WTC11 (cell line): ENCODE measurements at regions not wholly inside any gene's neighbourhood (a gene's known extent, or its start where the extent isn't known, plus 50 kb on each side); places are given as distances from the start of the nearest gene placed in this dataset.

Source experiments
- ATAC-seq: fragments of 200-7000 bp; cut with Tn5 transposase; 2 replicates; pipeline ENCODE4 v1.10.0; 2021; ENCODE audit warnings: mild to moderate bottlenecking, moderate library complexity
- CTCF ChIA-PET: fragments of 300-600 bp; sonication (Branson Sonifier 250); formaldehyde crosslinking; loops from one replicate; lab custom pipeline; 2021; ENCODE audit warnings: antibody characterized with exemption; lab: Charles Lee
- POLR2A ChIA-PET: fragments of 350-600 bp; sonication (Branson Sonifier 250); formaldehyde crosslinking; loops from one replicate; lab custom pipeline; 2021; ENCODE audit warnings: antibody characterized with exemption; lab: Charles Lee
- DNase-seq: peaks from one replicate; pipeline ENCODE4 v3.0.0; 2021; ENCODE audit warnings: low spot score
- H3K27ac Mint-ChIP-seq: 2 replicates; pipeline ENCODE4 v1.8.0; 2021; ENCODE audit warnings: mixed read lengths
- H3K27me3 Mint-ChIP-seq: 2 replicates; pipeline ENCODE4 v1.8.0; 2021; ENCODE audit warnings: low read depth, mild to moderate bottlenecking, moderate library complexity, mixed read lengths
- H3K36me3 Mint-ChIP-seq: 2 replicates; pipeline ENCODE4 v1.8.0; 2021; ENCODE audit warnings: mixed read lengths
- H3K4me1 Mint-ChIP-seq: 2 replicates; pipeline ENCODE4 v1.8.0; 2022; ENCODE audit warnings: mixed read lengths
- H3K4me3 Mint-ChIP-seq: 2 replicates; pipeline ENCODE4 v1.8.0; 2021; ENCODE audit warnings: mild to moderate bottlenecking, moderate library complexity, mixed read lengths
- H3K9me3 Mint-ChIP-seq: 2 replicates; pipeline ENCODE4 v1.8.0; 2021; ENCODE audit warnings: mixed read lengths
- ATF3 ChIP-seq: sonication (generic); formaldehyde crosslinking; conservative IDR thresholded peaks from 2 replicates; pipeline ENCODE4 v1.8.1; 2022; ENCODE audit warnings: mild to moderate bottlenecking, missing genetic modification reagents
- ATF6 ChIP-seq: sonication (generic); formaldehyde crosslinking; IDR thresholded peaks from 2 replicates; pipeline ENCODE4 v1.8.1; 2023; ENCODE audit warnings: mild to moderate bottlenecking, missing genetic modification reagents
- CREB1 ChIP-seq: sonication (generic); formaldehyde crosslinking; IDR thresholded peaks from 2 replicates; pipeline ENCODE4 v1.8.0; 2023; ENCODE audit warnings: mild to moderate bottlenecking, missing genetic modification reagents
- E2F4 ChIP-seq: sonication (generic); formaldehyde crosslinking; IDR thresholded peaks from 2 replicates; pipeline ENCODE4 v1.8.1; 2022; ENCODE audit warnings: low read depth, mild to moderate bottlenecking, moderate library complexity, missing genetic modification reagents, borderline replicate concordance
- EMX1 ChIP-seq: fragments of 250-450 bp; sonication (Bioruptor Pico); IDR thresholded peaks from 2 replicates; pipeline ENCODE4 v1.8.0; 2021; ENCODE audit warnings: mild to moderate bottlenecking
- ESRRA ChIP-seq: sonication (generic); formaldehyde crosslinking; IDR thresholded peaks from 2 replicates; pipeline ENCODE4 v1.8.1; 2022; ENCODE audit warnings: mild to moderate bottlenecking, missing genetic modification reagents, borderline replicate concordance
- ETV6 ChIP-seq: sonication (generic); formaldehyde crosslinking; IDR thresholded peaks from 2 replicates; pipeline ENCODE4 v1.8.1; 2022; ENCODE audit warnings: mild to moderate bottlenecking, missing genetic modification reagents
- FOXJ3 ChIP-seq: sonication (generic); formaldehyde crosslinking; IDR thresholded peaks from 2 replicates; pipeline ENCODE4 v1.9.0; 2021; ENCODE audit warnings: missing genetic modification reagents, mild to moderate bottlenecking, borderline replicate concordance
- FOXK1 ChIP-seq: sonication (generic); formaldehyde crosslinking; IDR thresholded peaks from 2 replicates; pipeline ENCODE4 v1.8.0; 2022; ENCODE audit warnings: mild to moderate bottlenecking, moderate library complexity, missing genetic modification reagents
- FOXP1 ChIP-seq: sonication (generic); formaldehyde crosslinking; IDR thresholded peaks from 2 replicates; pipeline ENCODE4 v1.8.0; 2022; ENCODE audit warnings: missing genetic modification reagents, mild to moderate bottlenecking, moderate library complexity, borderline replicate concordance
- FOXP4 ChIP-seq: sonication (generic); formaldehyde crosslinking; IDR thresholded peaks from 2 replicates; pipeline ENCODE4 v1.8.0; 2022; ENCODE audit warnings: mild to moderate bottlenecking, missing genetic modification reagents
- GTF2I ChIP-seq: fragments of 250-450 bp; sonication (Bioruptor Pico); conservative IDR thresholded peaks from 2 replicates; pipeline ENCODE4 v1.4.0; 2021; ENCODE audit warnings: mild to moderate bottlenecking
- IRF1 ChIP-seq: sonication (generic); formaldehyde crosslinking; IDR thresholded peaks from 2 replicates; pipeline ENCODE4 v1.8.0; 2023; ENCODE audit warnings: missing genetic modification reagents
- MLX ChIP-seq: sonication (generic); formaldehyde crosslinking; IDR thresholded peaks from 2 replicates; pipeline ENCODE4 v1.8.1; 2023; ENCODE audit warnings: mild to moderate bottlenecking, missing genetic modification reagents, moderate library complexity
- MXD4 ChIP-seq: fragments of 250-450 bp; sonication (Bioruptor Pico); IDR thresholded peaks from 2 replicates; pipeline ENCODE4 v1.8.0; 2021; ENCODE audit warnings: mild to moderate bottlenecking, moderate library complexity, borderline replicate concordance
- NFYB ChIP-seq: sonication (generic); formaldehyde crosslinking; conservative IDR thresholded peaks from 2 replicates; pipeline ENCODE4 v1.8.0; 2022; ENCODE audit warnings: low read depth, missing genetic modification reagents
- NR2C2 ChIP-seq: sonication (generic); formaldehyde crosslinking; IDR thresholded peaks from 2 replicates; pipeline ENCODE4 v1.8.0; 2022; ENCODE audit warnings: mild to moderate bottlenecking, missing genetic modification reagents
- RORB ChIP-seq: fragments of 250-450 bp; sonication (Bioruptor Pico); IDR thresholded peaks from 2 replicates; pipeline ENCODE4 v1.9.0; 2021; ENCODE audit warnings: mild to moderate bottlenecking
- SP1 ChIP-seq: sonication (generic); formaldehyde crosslinking; conservative IDR thresholded peaks from 2 replicates; pipeline ENCODE4 v1.8.1; 2022; ENCODE audit warnings: missing genetic modification reagents
- TEAD1 ChIP-seq: sonication (generic); formaldehyde crosslinking; IDR thresholded peaks from 2 replicates; pipeline ENCODE4 v1.8.0; 2022; ENCODE audit warnings: mild to moderate bottlenecking, missing genetic modification reagents
- TP53 ChIP-seq: sonication (generic); formaldehyde crosslinking; IDR thresholded peaks from 2 replicates; pipeline ENCODE4 v1.8.1; 2023; ENCODE audit warnings: mild to moderate bottlenecking, missing genetic modification reagents
- USF1 ChIP-seq: sonication (generic); formaldehyde crosslinking; IDR thresholded peaks from 2 replicates; pipeline ENCODE4 v1.8.0; 2022; ENCODE audit warnings: mild to moderate bottlenecking, missing genetic modification reagents
- ZMAT4 ChIP-seq: fragments of 250-450 bp; sonication (Bioruptor Pico); IDR thresholded peaks from 2 replicates; pipeline ENCODE4 v1.9.0; 2021; ENCODE audit warnings: mild to moderate bottlenecking
- ZNF219 ChIP-seq: sonication (generic); formaldehyde crosslinking; IDR thresholded peaks from 2 replicates; pipeline ENCODE4 v1.8.0; 2023; ENCODE audit warnings: missing genetic modification reagents, mild to moderate bottlenecking, borderline replicate concordance
- ZNF317 ChIP-seq: sonication (generic); formaldehyde crosslinking; IDR thresholded peaks from 2 replicates; pipeline ENCODE4 v1.8.1; 2023; ENCODE audit warnings: low read depth, mild to moderate bottlenecking, moderate library complexity, missing genetic modification reagents, borderline replicate concordance
- ZNF512 ChIP-seq: sonication (generic); formaldehyde crosslinking; IDR thresholded peaks from 2 replicates; pipeline ENCODE4 v1.8.1; 2022; ENCODE audit warnings: missing genetic modification reagents, borderline replicate concordance
- ZNF671 ChIP-seq: fragments of 250-450 bp; sonication (Bioruptor Pico); IDR thresholded peaks from 2 replicates; pipeline ENCODE4 v1.8.0; 2021; ENCODE audit warnings: mild to moderate bottlenecking
- ZSCAN18 ChIP-seq: fragments of 250-450 bp; sonication (Bioruptor Pico); IDR thresholded peaks from 2 replicates; pipeline ENCODE4 v2.1.2; 2022; ENCODE audit warnings: mild to moderate bottlenecking, moderate library complexity

GRCh38 chr6:56851074-56851473 lies 103.8 kb upstream of the BEND6 start:
- peaks cover 4% of the 10 kb centered on the region; the same call in 1 of the 2 replicates for H3K36me3 Mint-ChIP-seq
- ChIA-PET CTCF (interaction anchor here (0.6 to 4.2 kb wide), 54 partner anchors 8 to 466 kb away, joined by 3 to 66 read pairs (median 4); partner anchors contain the start of gene DST), POLR2A (no interaction called here)
- peak; percentile 55 for ATAC-seq
- H3K27ac Mint-ChIP-seq, result peak overlapping the region; percentile 96
- H3K27me3 Mint-ChIP-seq, result no peaks in the 10 kb centered on the region; the same call in 1 of the 2 replicates
- no peaks in the 10 kb centered on the region for H3K9me3 Mint-ChIP-seq
- DNase-seq, result peak; percentile 41
- H3K4me3 Mint-ChIP-seq, result peak overlapping the region; percentile 94
- H3K4me1 Mint-ChIP-seq, result peaks cover 55% of the 10 kb centered on the region
- no peak for TF ChIP-seq TP53
- no peak for TF ChIP-seq CREB1 (CRISPR knock-in tag)
- peak; percentile 76; the same call in 1 of the 2 replicates for TF ChIP-seq FOXP4 (CRISPR knock-in tag)
- TF ChIP-seq NR2C2, result no peak
- no peak for TF ChIP-seq ZNF512 (CRISPR knock-in tag)
- no peak for TF ChIP-seq SP1 (CRISPR knock-in tag)
- TF ChIP-seq FOXJ3 (CRISPR knock-in tag), result no peak
- TF ChIP-seq NFYB (CRISPR knock-in tag), result no peak
- no peak for TF ChIP-seq ZNF317
- TF ChIP-seq GTF2I (CRISPR knock-in tag), result no peak
- TF ChIP-seq ZSCAN18, result no peak
- TF ChIP-seq ZNF219 (CRISPR knock-in tag), result no peak
- TF ChIP-seq ZNF671 (CRISPR knock-in tag), result no peak
- TF ChIP-seq RORB (CRISPR knock-in tag), result no peak
- no peak for TF ChIP-seq USF1 (CRISPR knock-in tag)
- no peak for TF ChIP-seq ATF3 (CRISPR knock-in tag)
- TF ChIP-seq ZMAT4, result no peak
- no peak for TF ChIP-seq ESRRA (CRISPR knock-in tag)
- no peak for TF ChIP-seq IRF1 (CRISPR knock-in tag)
- TF ChIP-seq ETV6 (CRISPR knock-in tag), result 0 out of 2 replicates have a peak, but pooled peaks have one; percentile 59
- TF ChIP-seq FOXK1, result peak; percentile 83; the same call in 1 of the 2 replicates
- no peak for TF ChIP-seq ATF6 (CRISPR knock-in tag)
- no peak for TF ChIP-seq FOXP1 (CRISPR knock-in tag)
- no peak for TF ChIP-seq MLX (CRISPR knock-in tag)
- no peak for TF ChIP-seq EMX1
- TF ChIP-seq TEAD1, result peak; percentile 48; the same call in 1 of the 2 replicates
- TF ChIP-seq E2F4 (CRISPR knock-in tag), result no peak
- TF ChIP-seq MXD4 (CRISPR knock-in tag), result no peak
